ENCODE measurements at regions not wholly inside any gene's neighbourhood (a gene's known extent, or its start where the extent isn't known, plus 50 kb on each side); places are given as distances from the start of the nearest gene placed in this dataset.

GRCh38 chr11:33569333-33569732, 131.3 kb downstream of the C11orf91 start:
- TF ChIP-seq CTCF (IDR thresholded peaks at IDR 0.05; ENCODE audit: low read depth, low read length), result no peak

GRCh38 chr11:33567004-33567403, 133.6 kb downstream of the C11orf91 start:
- TF ChIP-seq CTCF (IDR thresholded peaks at IDR 0.05; ENCODE audit: low read depth, low read length), result no peak
- DNase-seq (ENCODE audit: low read depth in 2 of 2), result no peak
- H3K4me3 ChIP-seq (replicated peaks in 1 of 2; ENCODE audit: low read depth in 2 of 2, low read length in 2 of 2), result no peak overlapping the region

More at GRCh38 chr11:33569333-33569732, 131.3 kb downstream of the C11orf91 start:
- no peak for DNase-seq (ENCODE audit: low read depth in 2 of 2)
- no peak overlapping the region for H3K4me3 ChIP-seq (replicated peaks in 1 of 2; ENCODE audit: low read depth in 2 of 2, low read length in 2 of 2)

GRCh38 chr11:33564856-33565453, 135.7 kb downstream of the C11orf91 start:
- no peak overlapping the region for H3K4me3 ChIP-seq (replicated peaks in 1 of 2; ENCODE audit: low read depth in 2 of 2, low read length in 2 of 2)
- no peak for TF ChIP-seq CTCF (IDR thresholded peaks at IDR 0.05; ENCODE audit: low read depth, low read length)
- no peak for DNase-seq (ENCODE audit: low read depth in 2 of 2)

- DNase-seq (ENCODE audit: low read depth in 2 of 2), result no peak
- no peak overlapping the region for H3K4me3 ChIP-seq (replicated peaks in 1 of 2; ENCODE audit: low read depth in 2 of 2, low read length in 2 of 2)
- no peak for TF ChIP-seq CTCF (IDR thresholded peaks at IDR 0.05; ENCODE audit: low read depth, low read length)
These were observed 139.9 kb downstream of the C11orf91 start for GRCh38 chr11:33560729-33561128.

- no peak for DNase-seq (ENCODE audit: low read depth in 2 of 2)
- no peak overlapping the region for H3K4me3 ChIP-seq (replicated peaks in 1 of 2; ENCODE audit: low read depth in 2 of 2, low read length in 2 of 2)
- no peak for TF ChIP-seq CTCF (IDR thresholded peaks at IDR 0.05; ENCODE audit: low read depth, low read length)
These were observed 141.1 kb downstream of the C11orf91 start for GRCh38 chr11:33559567-33559966.

- H3K4me3 ChIP-seq (replicated peaks in 1 of 2; ENCODE audit: low read depth in 2 of 2, low read length in 2 of 2), result no peak overlapping the region
- TF ChIP-seq CTCF (IDR thresholded peaks at IDR 0.05; ENCODE audit: low read depth, low read length), result no peak
These were observed 142.5 kb downstream of the C11orf91 start for GRCh38 chr11:33558097-33558496.

GRCh38 chr11:33557201-33557600, 143.4 kb downstream of the C11orf91 start:
- no peak overlapping the region for H3K4me3 ChIP-seq (replicated peaks in 1 of 2; ENCODE audit: low read depth in 2 of 2, low read length in 2 of 2)
- no peak for TF ChIP-seq CTCF (IDR thresholded peaks at IDR 0.05; ENCODE audit: low read depth, low read length)
- DNase-seq (ENCODE audit: low read depth in 2 of 2), result peak; percentile 39 to 79

More at GRCh38 chr11:33558097-33558496, 142.5 kb downstream of the C11orf91 start:
- DNase-seq (ENCODE audit: low read depth in 2 of 2), result no peak
